ENCODE measurements at regions not wholly inside any gene's neighbourhood (a gene's known extent, or its start where the extent isn't known, plus 50 kb on each side); places are given as distances from the start of the nearest gene placed in this dataset.

DNA sequence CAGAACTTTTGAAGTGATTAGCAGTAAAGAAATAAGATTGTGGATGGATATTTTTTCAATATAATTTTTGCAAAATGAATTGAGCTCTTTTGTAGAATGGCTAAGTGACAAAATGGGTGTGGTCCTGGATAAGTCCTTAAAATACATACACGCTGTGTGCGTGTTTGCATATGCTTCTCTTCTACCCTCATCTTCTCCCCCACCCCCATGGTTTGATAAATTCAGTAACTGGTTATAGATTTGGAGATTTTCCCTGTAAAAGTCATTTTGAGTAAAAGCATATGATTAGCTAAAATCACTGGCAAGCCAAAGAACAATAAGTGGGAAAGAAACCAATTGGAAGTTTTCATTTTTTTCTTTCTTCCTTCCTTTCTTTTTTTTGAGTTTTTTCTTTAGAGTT, 453.9 kb upstream of the MDFIC2 start:
- TF ChIP-seq POLR2AphosphoS5 (IDR thresholded peaks at IDR 0.05) (no peak), POLR2A (IDR thresholded peaks at IDR 0.05) (no peak), EP300 (IDR thresholded peaks at IDR 0.05) (no peak)
- TF ChIP-seq, protein P1, sequence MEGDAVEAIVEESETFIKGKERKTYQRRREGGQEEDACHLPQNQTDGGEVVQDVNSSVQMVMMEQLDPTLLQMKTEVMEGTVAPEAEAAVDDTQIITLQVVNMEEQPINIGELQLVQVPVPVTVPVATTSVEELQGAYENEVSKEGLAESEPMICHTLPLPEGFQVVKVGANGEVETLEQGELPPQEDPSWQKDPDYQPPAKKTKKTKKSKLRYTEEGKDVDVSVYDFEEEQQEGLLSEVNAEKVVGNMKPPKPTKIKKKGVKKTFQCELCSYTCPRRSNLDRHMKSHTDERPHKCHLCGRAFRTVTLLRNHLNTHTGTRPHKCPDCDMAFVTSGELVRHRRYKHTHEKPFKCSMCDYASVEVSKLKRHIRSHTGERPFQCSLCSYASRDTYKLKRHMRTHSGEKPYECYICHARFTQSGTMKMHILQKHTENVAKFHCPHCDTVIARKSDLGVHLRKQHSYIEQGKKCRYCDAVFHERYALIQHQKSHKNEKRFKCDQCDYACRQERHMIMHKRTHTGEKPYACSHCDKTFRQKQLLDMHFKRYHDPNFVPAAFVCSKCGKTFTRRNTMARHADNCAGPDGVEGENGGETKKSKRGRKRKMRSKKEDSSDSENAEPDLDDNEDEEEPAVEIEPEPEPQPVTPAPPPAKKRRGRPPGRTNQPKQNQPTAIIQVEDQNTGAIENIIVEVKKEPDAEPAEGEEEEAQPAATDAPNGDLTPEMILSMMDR (IDR thresholded peaks at IDR 0.05) = no peak
